ENCODE measurements at regions not wholly inside any gene's neighbourhood (a gene's known extent, or its start where the extent isn't known, plus 50 kb on each side); places are given as distances from the start of the nearest gene placed in this dataset.

GRCh38 chr9:135189497-135189896 is 102.0 kb downstream of the OLFM1 start:
- no TSS peak for BruUV-seq (replicated peaks)
- Histone ChIP-seq H2AFZ (ENCODE audit: low read depth, low read length) (no peak overlapping the region), H3K9me3 (replicated peaks; ENCODE audit: control insufficient read depth, insufficient read depth, low read depth, low read length) (no peaks in the 10 kb centered on the region), H3K9ac (ENCODE audit: insufficient read depth in 1 of 2, low read depth in 2 of 2, low read length in 2 of 2) (no peak overlapping the region), H3K9me1 (ENCODE audit: control insufficient read depth, insufficient read depth, low read length) (no peaks in the 10 kb centered on the region), H3K79me2 (ENCODE audit: control insufficient read depth, insufficient read depth, low read length) (no peaks in the 10 kb centered on the region), H3K27me3 (ENCODE audit: control insufficient read depth in 2 of 2, insufficient read depth in 2 of 2, low read length in 2 of 2) (peaks cover 4 to 46% of the 10 kb centered on the region in 2 experiments; a peak in 4 of 5 replicates), H3K4me2 (ENCODE audit: insufficient read depth, low read length) (no peak overlapping the region), H3K27ac (ENCODE audit: extremely low read depth, low read depth, low read length) (no peak overlapping the region), H3K4me3 (no peak overlapping the region), H4K20me1 (replicated peaks; ENCODE audit: control insufficient read depth, insufficient read depth, low read length) (peaks cover 5% of the 10 kb centered on the region; the same call in 1 of the 2 replicates), H3K4me1 (replicated peaks in 1 of 2; ENCODE audit: control insufficient read depth in 2 of 2, insufficient read depth in 2 of 2, low read length in 2 of 2) (peaks cover 0 to 5% of the 10 kb centered on the region in 2 experiments; a peak in 2 of 5 replicates), H3K36me3 (ENCODE audit: control insufficient read depth, insufficient read depth, low read length) (no peaks in the 10 kb centered on the region)
- no peak for ATAC-seq
- POLR2A ChIA-PET = no interaction called here
- 0% methylated on average over 5 of the region's 5 CpGs for WGBS (ENCODE audit: insufficient coverage, low coverage, missing lambda C conversion rate)
- FAIRE-seq = no peak
- CTCF ChIA-PET (ENCODE audit: low intra/inter-chr PET ratio) = interaction anchor here (0.6 kb wide), 1 partner anchor 104 kb away, joined by 3 read pairs; no protein-coding TSS in a partner anchor
- in situ Hi-C loops (cut with MboI) (no loop called here), intact Hi-C loops (cut with micrococcal nuclease) (no loop called here)
- TF ChIP-seq KLF13 (tag; IDR thresholded peaks at IDR 0.05; ENCODE audit: borderline replicate concordance, low read depth) (no peak), USF2 (CRISPR knock-in tag; IDR thresholded peaks at IDR 0.05) (no peak), TFAM (CRISPR knock-in tag; conservative IDR thresholded peaks at IDR 0.05) (no peak), PHF20 (IDR thresholded peaks at IDR 0.05; ENCODE audit: partially characterized antibody) (no peak), VEZF1 (CRISPR knock-in tag; IDR thresholded peaks at IDR 0.05) (no peak), TEAD4 (IDR thresholded peaks at IDR 0.05; ENCODE audit: low read length) (no peak), TEAD4 (CRISPR knock-in tag; IDR thresholded peaks at IDR 0.05; ENCODE audit: borderline replicate concordance) (no peak), MEF2D (tag; conservative IDR thresholded peaks at IDR 0.05; ENCODE audit: low read depth) (no peak), TRIM25 (IDR thresholded peaks at IDR 0.05; ENCODE audit: borderline replicate concordance) (no peak)
- DNase-seq (ENCODE audit: extremely low read depth in 1 of 4, low spot score in 3 of 4) = no peak

All from K562 (cell line).